Spleen (tissue), 11 donors: ENCODE measurements at regions not wholly inside any gene's neighbourhood (a gene's known extent, or its start where the extent isn't known, plus 50 kb on each side); places are given as distances from the start of the nearest gene placed in this dataset.
"Not testable (repeated sequence)": the region's sequence is repeated elsewhere in the genome, so short reads cannot be mapped to it uniquely, and the experiment has no call there.

ENCODE experiments used
- DNase-seq: peaks from one replicate; pipeline ENCODE4 v3.0.0-alpha.2; 2020
- H3K27ac ChIP-seq, 8 donors: fragments of 200-600 bp; sonication (generic) in 7 of 8; 1 replicate in 4 of 8; 2 replicates in 4 of 8; pipeline versions ENCODE4 v1.5.0 to v1.8.0; 2016 to 2021; ENCODE audit warnings: inconsistent platforms in 4 of 8, mild to moderate bottlenecking in 4 of 8, moderate library complexity in 1 of 8
- H3K27me3 ChIP-seq, 7 donors: fragments of 200-600 bp; sonication (generic) in 6 of 7; replicated peaks in 1 of 7; 1 replicate in 4 of 7; 2 replicates in 3 of 7; pipeline versions ENCODE4 v1.5.0 to v1.8.0; 2016 to 2021; ENCODE audit warnings: inconsistent platforms in 3 of 7, mild to moderate bottlenecking in 1 of 7
- H3K36me3 ChIP-seq, 6 donors: fragments of 200-600 bp; sonication (generic) in 5 of 6; 1 replicate in 4 of 6; 2 replicates in 2 of 6; pipeline versions ENCODE4 v1.5.0 to v1.8.0; 2016 to 2021; ENCODE audit warnings: inconsistent platforms in 2 of 6
- H3K4me1 ChIP-seq, 6 donors: fragments of 200-600 bp; sonication (generic) in 5 of 6; 1 replicate in 3 of 6; 2 replicates in 3 of 6; pipeline versions ENCODE4 v1.5.0 to v1.8.0; 2016 to 2021; ENCODE audit warnings: inconsistent platforms in 3 of 6
- H3K4me3 ChIP-seq, 8 donors: fragments of 200-600 bp; sonication (generic) in 7 of 8; 1 replicate in 4 of 8; 2 replicates in 4 of 8; pipeline versions ENCODE4 v1.5.0 to v1.8.0; 2016 to 2021; ENCODE audit warnings: inconsistent platforms in 4 of 8, mild to moderate bottlenecking in 4 of 8, moderate library complexity in 2 of 8
- H3K9me3 ChIP-seq, 8 donors: fragments of 200-600 bp; sonication (generic) in 7 of 8; 1 replicate in 4 of 8; 2 replicates in 4 of 8; pipeline versions ENCODE4 v1.5.0 to v1.8.0; 2016 to 2021; ENCODE audit warnings: inconsistent platforms in 4 of 8
- POLR2A ChIP-seq, 3 donors: fragments of 450-650 bp; IDR thresholded peaks; one replicate each; pipeline ENCODE4 v1.5.1; 2017; ENCODE audit warnings: antibody characterized with exemption in 3 of 3, mild to moderate bottlenecking in 1 of 3
- POLR2AphosphoS5 ChIP-seq, 3 donors: sonication (generic); formaldehyde crosslinking; IDR thresholded peaks; one replicate each; pipeline ENCODE4 v1.5.1; 2017; ENCODE audit warnings: antibody characterized with exemption in 3 of 3
- WGBS, 5 donors: extraction: QIAGEN DNeasy Blood & Tissue Kit in 3 of 5; methylation state at CpG; one replicate each; pipeline versions ENCODE4 v1.1.5 to v1.1.7; 2013 to 2018; 5-methylcytosine and 5-hydroxymethylcytosine counted together
- intact Hi-C: fragments of 100-400 bp; cut with DNase I; formaldehyde crosslinking; loops from one replicate; pipeline ENCODE4 v1.15.0; 2023; ENCODE audit warnings: low total_unique reads
- TF ChIP-seq, protein P1 (sequence below), 11 experiments: fragments of 200-600 bp in 7 of 11; fragments of 450-650 bp in 4 of 11; sonication (generic) in 4 of 11; IDR thresholded peaks in 8 of 11; conservative IDR thresholded peaks in 3 of 11; 1 replicate in 7 of 11; 2 replicates in 4 of 11; pipeline versions ENCODE4 v1.4.0 to v1.8.0; 2016 to 2021; ENCODE audit warnings: antibody characterized with exemption in 11 of 11, inconsistent platforms in 4 of 11, mild to moderate bottlenecking in 1 of 11
- donor health status: healthy with polysubstance abuse.
- donor health status: DM: no; HTN: no; CAD: no; lungs with moderate emphysema.
- donor health status: DM: no; HTN: no; CAD: no.
- donor health status: Bipolar disorder and iron deficiency.
- donor health status: healthy.
- donor health status: DM: no; HTN: no; CAD: no.
- donor health status: DM: yes; HTN: yes; CAD: no.

DNA sequence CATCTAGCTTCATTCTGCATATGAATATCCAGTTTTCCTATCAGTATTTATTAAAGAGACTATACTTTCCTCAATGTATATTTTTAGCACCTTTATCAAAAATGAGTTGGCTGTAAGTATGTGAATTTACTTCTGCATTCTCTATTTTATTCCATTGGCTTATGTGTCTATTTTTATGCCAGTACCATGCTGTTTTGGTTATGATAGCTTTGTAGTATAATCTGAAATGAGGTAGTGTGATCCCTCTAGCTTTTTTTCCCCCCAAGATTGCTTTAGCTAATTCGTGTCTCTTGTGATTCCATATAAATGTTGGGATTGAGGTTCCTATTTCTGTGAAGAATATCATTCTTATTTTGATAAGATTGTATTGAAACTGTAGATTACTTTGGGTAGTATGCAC is 469.1 kb upstream of the MAP3K7 start:
- Histone ChIP-seq H3K9me3 (peaks cover 0 to 46% (median 22%) of the 10 kb centered on the region in 8 donors), H3K27me3 (no peaks in the 10 kb centered on the region), H3K4me1 (no peaks in the 10 kb centered on the region), H3K27ac (no peak overlapping the region), H3K36me3 (no peaks in the 10 kb centered on the region), H3K4me3 (no peak overlapping the region)
- intact Hi-C loops, result no loop called here
- DNase-seq, result no peak
- 52 to 73% (median 58%) methylated on average over 1 of the region's 1 CpG for WGBS, 5 donors
- no peak for TF ChIP-seq POLR2A (IDR thresholded peaks at IDR 0.05)
- TF ChIP-seq, protein P1, sequence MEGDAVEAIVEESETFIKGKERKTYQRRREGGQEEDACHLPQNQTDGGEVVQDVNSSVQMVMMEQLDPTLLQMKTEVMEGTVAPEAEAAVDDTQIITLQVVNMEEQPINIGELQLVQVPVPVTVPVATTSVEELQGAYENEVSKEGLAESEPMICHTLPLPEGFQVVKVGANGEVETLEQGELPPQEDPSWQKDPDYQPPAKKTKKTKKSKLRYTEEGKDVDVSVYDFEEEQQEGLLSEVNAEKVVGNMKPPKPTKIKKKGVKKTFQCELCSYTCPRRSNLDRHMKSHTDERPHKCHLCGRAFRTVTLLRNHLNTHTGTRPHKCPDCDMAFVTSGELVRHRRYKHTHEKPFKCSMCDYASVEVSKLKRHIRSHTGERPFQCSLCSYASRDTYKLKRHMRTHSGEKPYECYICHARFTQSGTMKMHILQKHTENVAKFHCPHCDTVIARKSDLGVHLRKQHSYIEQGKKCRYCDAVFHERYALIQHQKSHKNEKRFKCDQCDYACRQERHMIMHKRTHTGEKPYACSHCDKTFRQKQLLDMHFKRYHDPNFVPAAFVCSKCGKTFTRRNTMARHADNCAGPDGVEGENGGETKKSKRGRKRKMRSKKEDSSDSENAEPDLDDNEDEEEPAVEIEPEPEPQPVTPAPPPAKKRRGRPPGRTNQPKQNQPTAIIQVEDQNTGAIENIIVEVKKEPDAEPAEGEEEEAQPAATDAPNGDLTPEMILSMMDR (IDR thresholded peaks at IDR 0.05 in 8 of 11, conservative IDR thresholded peaks at IDR 0.05 in 3 of 11), result no peak
- no peak for TF ChIP-seq POLR2AphosphoS5 (IDR thresholded peaks at IDR 0.05)

DNA sequence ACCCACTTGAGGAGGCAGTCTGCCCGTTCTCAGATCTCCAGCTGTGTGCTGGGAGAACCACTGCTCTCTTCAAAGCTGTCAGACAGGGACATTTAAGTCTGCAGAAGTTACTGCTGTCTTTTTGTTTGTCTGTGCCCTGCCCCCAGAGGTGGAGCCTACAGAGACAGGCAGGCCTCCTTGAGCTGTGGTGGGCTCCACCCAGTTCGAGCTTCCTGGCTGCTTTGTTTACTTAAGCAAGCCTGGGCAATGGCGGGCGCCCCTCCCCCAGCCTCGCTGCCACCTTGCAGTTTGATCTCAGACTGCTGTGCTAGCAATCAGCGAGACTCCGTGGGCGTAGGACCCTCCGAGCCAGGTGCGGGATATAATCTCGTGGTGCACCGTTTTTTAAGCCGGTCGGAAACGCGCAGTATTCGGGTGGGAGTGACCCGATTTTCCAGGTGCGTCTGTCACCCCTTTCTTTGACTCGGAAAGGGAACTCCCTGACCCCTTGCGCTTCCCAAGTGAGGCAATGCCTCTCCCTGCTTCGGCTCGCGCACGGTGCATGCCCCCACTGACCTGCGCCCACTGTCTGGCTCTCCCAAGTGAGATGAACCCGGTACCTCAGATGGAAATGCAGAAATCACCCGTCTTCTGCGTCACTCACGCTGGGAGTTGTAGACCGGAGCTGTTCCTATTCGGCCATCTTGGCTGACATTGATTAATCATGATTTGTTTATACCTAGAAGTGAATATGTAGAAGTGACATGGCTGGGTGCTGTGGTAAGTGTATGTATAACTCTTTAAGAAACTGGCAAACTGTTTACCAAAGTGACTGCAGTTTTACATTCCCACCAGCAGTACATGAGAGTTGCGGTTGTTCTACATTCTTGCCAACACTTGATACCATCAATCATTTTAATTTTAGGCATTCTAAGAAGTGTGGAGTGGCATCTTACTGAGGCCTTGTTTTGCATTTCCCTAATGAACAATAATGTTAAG is 465.9 kb upstream of the MAP3K7 start:
- H3K27me3 ChIP-seq, DNase-seq, intact Hi-C loops, H3K4me1 ChIP-seq, H3K4me3 ChIP-seq, H3K36me3 ChIP-seq, H3K27ac ChIP-seq: not testable (repeated sequence)
- 91 to 95% (median 94%) methylated on average over 28 to 33 of the region's 33 CpGs for whole genome bisulfite sequencing, 5 donors
- peaks cover 0 to 24% (median 12%) of the 10 kb centered on the region in 8 donors for H3K9me3 ChIP-seq

DNA sequence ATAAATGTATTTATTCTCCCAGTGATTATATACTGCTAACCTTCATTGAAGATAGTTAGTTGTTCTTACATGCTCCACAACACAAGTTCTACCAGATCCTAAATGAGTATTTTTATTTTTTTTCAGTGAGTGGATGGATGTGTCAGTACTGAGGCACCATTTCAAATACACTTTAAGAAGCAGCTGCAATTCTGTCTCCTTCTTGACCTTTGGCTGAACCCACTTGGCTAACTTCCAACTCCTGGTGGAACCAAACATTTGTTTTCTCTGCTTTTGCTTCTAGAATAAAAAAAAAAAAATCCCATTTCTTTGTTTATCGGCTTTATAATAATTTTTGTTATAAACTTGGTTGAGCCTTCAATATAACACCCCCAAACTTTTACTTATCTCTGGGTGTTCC is 458.3 kb upstream of the MAP3K7 start:
- H3K27ac ChIP-seq, result no peak overlapping the region
- H3K36me3 ChIP-seq, result no peaks in the 10 kb centered on the region
- intact Hi-C loops, result no loop called here
- no peak for DNase-seq
- TF ChIP-seq POLR2A (IDR thresholded peaks at IDR 0.05) (no peak), POLR2AphosphoS5 (IDR thresholded peaks at IDR 0.05) (no peak)
- TF ChIP-seq, protein P1 (IDR thresholded peaks at IDR 0.05 in 8 of 11, conservative IDR thresholded peaks at IDR 0.05 in 3 of 11), result no peak
- H3K9me3 ChIP-seq, result no peaks in the 10 kb centered on the region
- no peaks in the 10 kb centered on the region for H3K27me3 ChIP-seq
- no peaks in the 10 kb centered on the region for H3K4me1 ChIP-seq
- 68 to 86% (median 79%) methylated on average over 1 of the region's 1 CpG for WGBS, 5 donors
- H3K4me3 ChIP-seq, result no peak overlapping the region

DNA sequence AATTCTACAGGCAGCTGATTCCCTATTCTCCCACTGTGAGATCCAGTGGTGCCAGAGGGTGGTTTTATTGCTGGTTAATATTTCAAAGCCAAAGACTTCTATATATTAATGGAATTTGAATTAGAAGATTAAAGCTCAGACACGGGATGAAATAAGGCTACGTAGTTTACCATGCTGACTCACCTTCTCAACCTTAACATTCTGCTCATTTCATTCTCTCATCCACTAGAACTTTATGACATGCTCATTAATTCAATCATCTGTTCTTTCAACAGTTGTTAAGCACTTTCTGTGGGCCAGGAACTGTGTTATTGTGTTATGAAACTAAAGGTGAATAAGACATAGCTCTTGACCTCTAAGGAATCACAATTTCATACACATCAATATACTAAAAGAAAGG is 456.9 kb upstream of the MAP3K7 start:
- no peak for TF ChIP-seq POLR2AphosphoS5 (IDR thresholded peaks at IDR 0.05)
- no peak for TF ChIP-seq POLR2A (IDR thresholded peaks at IDR 0.05)
- TF ChIP-seq, protein P1 (IDR thresholded peaks at IDR 0.05 in 8 of 11, conservative IDR thresholded peaks at IDR 0.05 in 3 of 11), result no peak
- no peaks in the 10 kb centered on the region for H3K4me1 ChIP-seq
- H3K27me3 ChIP-seq, result no peaks in the 10 kb centered on the region
- H3K9me3 ChIP-seq, result no peaks in the 10 kb centered on the region
- no peak overlapping the region for H3K4me3 ChIP-seq
- intact Hi-C loops, result no loop called here
- no peak for DNase-seq
- H3K27ac ChIP-seq, result no peak overlapping the region
- no peaks in the 10 kb centered on the region for H3K36me3 ChIP-seq
- WGBS, 5 donors, result 84 to 98% (median 93%) methylated on average over 2 of the region's 2 CpGs
